ENCODE measurements at regions not wholly inside any gene's neighbourhood (a gene's known extent, or its start where the extent isn't known, plus 50 kb on each side); places are given as distances from the start of the nearest gene placed in this dataset.
A peak's percentile ranks its signal among the peaks of the same experiment; 100 is the strongest.
"Not testable (repeated sequence)": the region's sequence is repeated elsewhere in the genome, so short reads cannot be mapped to it uniquely, and the experiment has no call there.

DNA sequence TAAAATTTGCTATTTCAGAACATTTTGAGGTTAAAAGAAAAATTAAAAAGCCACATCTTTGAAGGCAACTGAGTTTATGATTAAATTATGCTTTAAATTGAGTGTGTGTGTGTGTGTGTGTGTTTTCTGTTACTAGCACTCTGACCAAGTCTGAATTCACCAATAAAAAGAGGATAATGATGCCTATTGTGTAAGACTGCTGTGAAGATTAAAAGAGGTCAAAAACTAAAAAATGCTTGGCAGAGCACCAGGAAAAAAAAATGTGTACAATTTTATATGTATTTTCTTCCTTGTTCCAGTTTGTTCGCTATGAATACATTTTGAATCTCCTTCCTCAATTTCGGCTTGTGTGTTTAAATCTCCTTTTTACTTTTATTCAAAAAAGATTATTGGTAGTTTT lies 316.6 kb upstream of the MAGI2 start:
- no peak overlapping the region for H3K27ac ChIP-seq
- no peak for DNase-seq (ENCODE audit: low spot score)
- no peak for TF ChIP-seq CTCF (IDR thresholded peaks at IDR 0.05)
- H3K4me1 ChIP-seq: no peaks in the 10 kb centered on the region
- H3K36me3 ChIP-seq: no peaks in the 10 kb centered on the region
- no peak overlapping the region for H3K4me3 ChIP-seq
- H3K27me3 ChIP-seq: no peaks in the 10 kb centered on the region
- H3K9me3 ChIP-seq: no peaks in the 10 kb centered on the region

DNA sequence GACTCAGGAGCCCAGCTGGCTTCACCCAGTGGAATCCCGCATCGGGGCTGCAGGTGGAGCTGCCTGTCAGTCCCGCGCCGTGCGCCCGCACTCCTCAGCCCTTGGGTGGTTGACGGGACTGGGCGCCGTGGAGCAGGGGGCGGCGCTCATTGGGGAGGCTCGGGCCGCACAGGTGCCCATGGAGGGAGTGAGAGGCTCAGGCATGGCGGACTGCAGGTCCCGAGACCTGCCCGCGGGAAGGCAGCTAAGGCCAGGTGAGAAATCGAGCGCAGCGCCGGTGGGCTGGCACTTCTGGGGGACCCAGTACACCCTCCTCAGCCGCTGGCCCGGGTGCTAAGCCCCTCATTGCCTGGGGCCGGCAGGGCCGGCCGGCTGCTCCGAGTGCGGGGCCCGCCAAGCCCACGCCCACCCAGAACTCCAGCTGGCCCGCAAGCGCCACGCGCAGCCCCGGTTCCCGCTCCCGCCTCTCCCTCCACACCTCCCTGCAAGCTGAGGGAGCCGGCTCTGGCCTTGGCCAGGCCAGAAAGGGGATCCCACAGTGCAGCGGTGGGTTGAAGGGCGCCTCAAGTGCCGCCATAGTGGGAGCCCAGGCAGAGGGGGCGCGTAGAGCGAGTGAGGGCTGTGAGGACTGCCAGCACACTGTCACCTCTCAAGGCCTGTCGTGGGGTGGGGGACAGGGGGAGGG lies 314.6 kb upstream of the MAGI2 start:
- not testable (repeated sequence) for H3K4me3 ChIP-seq; H3K27me3 ChIP-seq; DNase-seq (ENCODE audit: low spot score); H3K36me3 ChIP-seq; H3K4me1 ChIP-seq; H3K27ac ChIP-seq; H3K9me3 ChIP-seq

DNA sequence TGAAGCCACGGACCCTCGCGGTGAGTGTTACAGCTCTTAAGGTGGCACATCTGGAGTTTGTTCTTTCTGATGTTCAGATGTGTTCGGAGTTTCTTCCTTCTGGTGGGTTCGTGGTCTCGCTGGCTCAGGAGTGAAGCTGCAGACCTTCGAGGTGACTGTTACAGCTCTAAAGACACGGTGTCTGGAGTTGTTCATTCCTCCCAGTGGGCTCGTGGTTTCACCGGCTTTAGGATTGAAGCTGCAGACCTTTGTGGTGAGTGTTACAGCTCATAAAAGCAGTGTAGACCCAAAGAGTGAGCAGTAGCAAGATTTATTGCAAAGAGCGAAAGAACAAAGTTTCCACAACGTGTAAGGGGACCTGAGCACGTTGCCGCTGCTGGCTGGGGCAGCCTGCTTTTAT lies 313.7 kb upstream of the MAGI2 start:
- not testable (repeated sequence) for H3K27ac ChIP-seq; DNase-seq (ENCODE audit: low spot score); H3K4me3 ChIP-seq; H3K9me3 ChIP-seq; H3K36me3 ChIP-seq; H3K27me3 ChIP-seq; H3K4me1 ChIP-seq

DNA sequence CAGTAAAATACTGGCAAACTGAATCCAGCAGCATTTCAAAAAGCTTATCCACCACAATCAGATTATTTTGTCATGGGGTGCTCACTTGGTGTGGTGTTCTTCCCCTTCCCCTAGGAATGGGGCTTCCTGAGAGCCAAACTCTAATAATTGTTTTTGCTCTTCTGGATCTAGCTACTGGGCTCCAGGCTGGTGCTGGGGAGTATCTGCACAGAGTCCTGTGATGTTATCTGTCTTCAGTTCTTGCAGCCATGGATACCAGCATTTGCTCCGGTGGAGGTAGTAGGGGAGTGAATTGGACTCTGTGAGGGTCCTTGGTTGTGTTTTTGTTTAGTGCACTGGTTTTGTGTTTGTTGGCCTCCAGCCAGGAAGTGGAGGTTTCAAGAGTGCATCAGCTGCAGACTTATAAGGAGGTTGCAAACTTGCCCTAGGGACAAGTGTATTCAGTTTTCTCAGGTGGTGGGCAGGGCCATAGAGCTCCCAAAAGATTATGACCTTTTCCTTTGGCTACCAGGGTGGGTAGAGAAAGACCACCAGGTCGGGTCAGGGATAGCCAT lies 308.5 kb upstream of the MAGI2 start:
- H3K36me3 ChIP-seq: no peaks in the 10 kb centered on the region
- peaks cover 0 to under 1% of the 10 kb centered on the region in 2 donors for H3K9me3 ChIP-seq
- DNase-seq (ENCODE audit: low spot score): no peak
- no peak overlapping the region for H3K4me3 ChIP-seq
- no peaks in the 10 kb centered on the region for H3K4me1 ChIP-seq
- no peak for TF ChIP-seq CTCF (IDR thresholded peaks at IDR 0.05)
- no peak overlapping the region for H3K27ac ChIP-seq
- H3K27me3 ChIP-seq: no peaks in the 10 kb centered on the region

DNA sequence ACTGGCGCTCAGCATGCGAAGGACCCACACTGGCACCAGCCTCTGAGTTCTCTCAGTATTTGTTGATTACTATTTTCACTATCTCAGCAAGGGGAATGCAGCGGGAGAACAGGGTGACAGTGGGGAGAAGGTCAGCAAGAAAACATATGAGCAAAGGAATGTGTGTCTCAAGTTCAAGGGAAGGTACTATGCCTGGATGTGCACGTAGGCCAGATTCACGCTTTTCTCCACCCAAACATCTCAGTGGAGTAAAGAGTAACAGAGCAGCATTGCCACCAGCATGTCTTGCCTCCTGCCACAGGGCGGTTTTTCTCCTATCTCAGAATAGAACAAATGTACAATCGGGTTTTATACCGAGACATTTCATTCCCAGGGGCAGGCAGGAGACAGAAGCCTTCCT lies 297.5 kb upstream of the MAGI2 start:
- H3K36me3 ChIP-seq; H3K4me3 ChIP-seq; H3K27me3 ChIP-seq; DNase-seq (ENCODE audit: low spot score); H3K4me1 ChIP-seq; H3K27ac ChIP-seq; H3K9me3 ChIP-seq: not testable (repeated sequence)

- Histone ChIP-seq H3K27ac (no peak overlapping the region), H3K27me3 (no peaks in the 10 kb centered on the region), H3K36me3 (no peaks in the 10 kb centered on the region), H3K4me3 (no peak overlapping the region), H3K4me1 (no peaks in the 10 kb centered on the region), H3K9me3 (no peaks in the 10 kb centered on the region)
- no peak for TF ChIP-seq CTCF (IDR thresholded peaks at IDR 0.05)
- DNase-seq (ENCODE audit: low spot score): no peak
Measured at GRCh38 chr7:79749856-79750255, 296.4 kb upstream of the MAGI2 start.

DNA sequence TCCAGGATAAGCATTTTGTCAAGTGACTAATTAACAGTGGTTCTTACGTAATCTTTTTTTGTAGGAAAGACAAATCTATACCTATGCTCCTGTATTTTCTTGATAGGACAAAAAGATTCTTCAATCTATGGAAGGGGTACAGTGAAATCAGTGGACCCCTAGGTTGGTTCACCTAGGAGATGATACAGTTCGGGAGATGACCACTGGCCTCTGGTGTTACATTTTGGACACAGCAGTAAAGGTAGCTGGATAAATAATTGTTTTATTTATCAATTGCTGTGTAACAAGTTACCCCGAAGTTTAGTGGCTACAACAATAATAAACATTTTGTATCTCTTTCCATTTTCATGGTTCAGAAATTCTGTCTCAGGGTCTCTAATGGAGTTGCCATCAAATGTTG lies 288.2 kb upstream of the MAGI2 start:
- H3K36me3 ChIP-seq: no peaks in the 10 kb centered on the region
- H3K27ac ChIP-seq: no peak overlapping the region
- H3K4me3 ChIP-seq: no peak overlapping the region
- no peak for DNase-seq (ENCODE audit: low spot score)
- peak in 1 of 2 donors; percentile 53 for TF ChIP-seq CTCF (IDR thresholded peaks at IDR 0.05)
- H3K9me3 ChIP-seq: no peaks in the 10 kb centered on the region
- H3K4me1 ChIP-seq: no peaks in the 10 kb centered on the region
- H3K27me3 ChIP-seq: no peaks in the 10 kb centered on the region
